GM23338 (cell line): ENCODE measurements at regions not wholly inside any gene's neighbourhood (a gene's known extent, or its start where the extent isn't known, plus 50 kb on each side); places are given as distances from the start of the nearest gene placed in this dataset.

ENCODE experiments used
- ATAC-seq: fragments of 200-7000 bp; cut with Tn5 transposase; 3 replicates; pipeline ENCODE4 v1.9.1; 2020
- DNase-seq: peaks from one replicate; pipeline ENCODE4 v3.0.0-alpha.2; 2015; ENCODE audit warnings: low spot score
- H2AFZ ChIP-seq: fragments of 200-600 bp; sonication (generic); 2 replicates; pipeline ENCODE4 v1.8.0; 2016; ENCODE audit warnings: antibody characterized with exemption, mild to moderate bottlenecking, moderate library complexity
- H3F3A ChIP-seq: fragments of 200-600 bp; sonication (generic); replicated peaks from 2 replicates; pipeline ENCODE4 v1.8.0; 2017; ENCODE audit warnings: antibody characterized with exemption, mixed run types, low read depth
- H3K27ac ChIP-seq: fragments of 200-600 bp; sonication (generic); 2 replicates; pipeline ENCODE4 v1.6.1; 2016; ENCODE audit warnings: low read depth
- H3K27me3 ChIP-seq: fragments of 200-600 bp; sonication (generic); 2 replicates; pipeline ENCODE4 v1.8.0; 2016; ENCODE audit warnings: mild to moderate bottlenecking, mixed run types, moderate library complexity; ENCODE audit not compliant: insufficient read depth
- H3K36me3 ChIP-seq: fragments of 200-600 bp; sonication (generic); 2 replicates; pipeline ENCODE4 v1.8.0; 2016; ENCODE audit warnings: mild to moderate bottlenecking; ENCODE audit not compliant: insufficient read depth
- H3K4me1 ChIP-seq: fragments of 200-600 bp; sonication (generic); 2 replicates; pipeline ENCODE4 v1.8.0; 2016; ENCODE audit warnings: mild to moderate bottlenecking, moderate library complexity; ENCODE audit not compliant: insufficient read depth
- H3K4me2 ChIP-seq: fragments of 200-600 bp; sonication (generic); 2 replicates; pipeline ENCODE4 v1.7.1; 2017; ENCODE audit warnings: mixed run types
- H3K4me3 ChIP-seq: fragments of 200-600 bp; sonication (generic); 2 replicates; pipeline ENCODE4 v1.6.1; 2016; ENCODE audit warnings: mixed run types
- H3K79me2 ChIP-seq: fragments of 200-600 bp; sonication (generic); replicated peaks from 2 replicates; pipeline ENCODE4 v1.8.0; 2017; ENCODE audit warnings: mild to moderate bottlenecking; ENCODE audit not compliant: insufficient read depth
- H3K9me2 ChIP-seq: fragments of 200-600 bp; sonication (generic); 2 replicates; pipeline ENCODE4 v1.8.0; 2017; ENCODE audit not compliant: insufficient read depth
- H4K20me1 ChIP-seq: fragments of 200-600 bp; sonication (generic); replicated peaks from 2 replicates; pipeline ENCODE4 v1.8.0; 2017; ENCODE audit warnings: mild to moderate bottlenecking; ENCODE audit not compliant: insufficient read depth
- H3K27ac Mint-ChIP-seq: 2 replicates; pipeline ENCODE4 v1.8.0; 2020; ENCODE audit warnings: inconsistent platforms, mild to moderate bottlenecking, moderate library complexity, mixed read lengths
- H3K27me3 Mint-ChIP-seq: 3 replicates; pipeline ENCODE4 v1.8.0; 2022; ENCODE audit warnings: low read depth, mild to moderate bottlenecking, moderate library complexity, mixed read lengths, inconsistent platforms; ENCODE audit not compliant: insufficient read depth, poor library complexity
- H3K36me3 Mint-ChIP-seq: 3 replicates; pipeline ENCODE4 v1.8.0; 2021; ENCODE audit warnings: low read depth, mild to moderate bottlenecking, inconsistent platforms, moderate library complexity, mixed read lengths
- H3K4me1 Mint-ChIP-seq: 3 replicates; pipeline ENCODE4 v1.8.0; 2020; ENCODE audit warnings: mild to moderate bottlenecking, inconsistent platforms, mixed read lengths
- H3K4me3 Mint-ChIP-seq: 3 replicates; pipeline ENCODE4 v1.8.0; 2021; ENCODE audit warnings: moderate library complexity, mild to moderate bottlenecking, inconsistent platforms, mixed read lengths
- H3K9me3 Mint-ChIP-seq: 3 replicates; pipeline ENCODE4 v1.8.0; 2020; ENCODE audit warnings: moderate library complexity, mild to moderate bottlenecking, inconsistent platforms, mixed read lengths
- CREB1 ChIP-seq: fragments of 250-450 bp; sonication (Bioruptor Pico); IDR thresholded peaks from 2 replicates; pipeline ENCODE4 v1.5.0; 2020; ENCODE audit warnings: low read depth, mild to moderate bottlenecking, moderate library complexity
- CTCF ChIP-seq, 2 experiments: fragments of 200-600 bp in 1 of 2; sonication (generic) in 1 of 2; conservative IDR thresholded peaks; 2 replicates each; pipeline versions ENCODE4 v1.5.1 to v1.6.1; 2016 to 2017; ENCODE audit warnings: antibody characterized with exemption in 2 of 2, low read depth in 2 of 2, mild to moderate bottlenecking in 2 of 2, moderate library complexity in 1 of 2
- ETS1 ChIP-seq: IDR thresholded peaks from 2 replicates; pipeline ENCODE4 v1.6.1; 2016; ENCODE audit warnings: antibody characterized with exemption
- EZH2 ChIP-seq: fragments of 200-600 bp; sonication (generic); IDR thresholded peaks from one replicate; pipeline ENCODE4 v1.8.0; 2017; ENCODE audit warnings: antibody characterized with exemption, mild to moderate bottlenecking, low read depth; ENCODE audit not compliant: unreplicated experiment
- EZH2phosphoT487 ChIP-seq: fragments of 200-600 bp; sonication (generic); IDR thresholded peaks from one replicate; pipeline ENCODE4 v1.8.1; 2018; ENCODE audit warnings: antibody characterized with exemption; ENCODE audit not compliant: unreplicated experiment
- JUNB ChIP-seq: IDR thresholded peaks from one replicate; pipeline ENCODE4 v1.6.1; 2016; ENCODE audit warnings: antibody characterized with exemption; ENCODE audit not compliant: unreplicated experiment
- NANOG ChIP-seq: IDR thresholded peaks from 2 replicates; pipeline ENCODE4 v1.6.1; 2016; ENCODE audit warnings: antibody characterized with exemption, borderline replicate concordance
- POLR2AphosphoS5 ChIP-seq: IDR thresholded peaks from 2 replicates; pipeline ENCODE4 v1.6.1; 2016; ENCODE audit warnings: antibody characterized with exemption, low read depth
- REST ChIP-seq: IDR thresholded peaks from one replicate; pipeline ENCODE4 v1.6.1; 2018; ENCODE audit warnings: antibody characterized with exemption; ENCODE audit not compliant: unreplicated experiment
- STAT1 ChIP-seq: IDR thresholded peaks from one replicate; pipeline ENCODE4 v1.6.1; 2016; ENCODE audit warnings: antibody characterized with exemption; ENCODE audit not compliant: unreplicated experiment
- ZNF114 ChIP-seq: fragments of 250-450 bp; sonication (Bioruptor Pico); IDR thresholded peaks from 2 replicates; pipeline ENCODE4 v1.5.0; 2020; ENCODE audit warnings: mild to moderate bottlenecking, moderate library complexity
- ZNF331 ChIP-seq: fragments of 250-450 bp; sonication (Bioruptor Pico); IDR thresholded peaks from 2 replicates; pipeline ENCODE4 v1.5.0; 2020; ENCODE audit warnings: low read depth, mild to moderate bottlenecking, moderate library complexity
- ZNF462 ChIP-seq: fragments of 250-450 bp; sonication (Bioruptor Pico); IDR thresholded peaks from 2 replicates; pipeline ENCODE4 v1.5.0; 2020; ENCODE audit warnings: mild to moderate bottlenecking, moderate library complexity

- Histone ChIP-seq H3K4me1 (no peaks in the 10 kb centered on the region), H4K20me1 (no peaks in the 10 kb centered on the region), H3K27ac (no peak overlapping the region), H3K36me3 (no peaks in the 10 kb centered on the region; the same call in 1 of the 2 replicates), H2AFZ (no peak overlapping the region), H3K27me3 (no peaks in the 10 kb centered on the region), H3K79me2 (no peaks in the 10 kb centered on the region), H3K4me3 (no peak overlapping the region), H3F3A (no peaks in the 10 kb centered on the region), H3K9me2 (peaks cover 6% of the 10 kb centered on the region; the same call in 1 of the 2 replicates), H3K4me2 (no peak overlapping the region)
- Mint-ChIP-seq H3K27me3 (peaks cover 2% of the 10 kb centered on the region), H3K9me3 (no peaks in the 10 kb centered on the region), H3K4me3 (no peak overlapping the region), H3K27ac (no peak overlapping the region), H3K36me3 (no peaks in the 10 kb centered on the region), H3K4me1 (peaks cover 3% of the 10 kb centered on the region; the same call in 1 of the 3 replicates)
- DNase-seq (no peak), ATAC-seq (no peak)
- TF ChIP-seq ZNF462 (CRISPR knock-in tag) = no peak
- no peak for TF ChIP-seq CREB1 (CRISPR knock-in tag)
- TF ChIP-seq STAT1 = no peak
- no peak for TF ChIP-seq EZH2
- TF ChIP-seq NANOG = no peak
- TF ChIP-seq ZNF114 (CRISPR knock-in tag) = no peak
- no peak for TF ChIP-seq CTCF (conservative IDR thresholded peaks at IDR 0.05; ENCODE audit: low read depth in 2 of 2)
- TF ChIP-seq JUNB = no peak
- no peak for TF ChIP-seq EZH2phosphoT487
- no peak for TF ChIP-seq REST
- TF ChIP-seq ETS1 = no peak
- TF ChIP-seq ZNF331 (CRISPR knock-in tag) = no peak
- TF ChIP-seq POLR2AphosphoS5 = no peak
These were observed 308.9 kb downstream of the TXNL1 start for GRCh38 chr18:56329536-56329935.
